BLaER1 treated with 17β-estradiol and CSF1 and Interleukin-3, amounts not matched to agents 10 nM and 100 nM (cell line): ENCODE measurements at regions not wholly inside any gene's neighbourhood (a gene's known extent, or its start where the extent isn't known, plus 50 kb on each side); places are given as distances from the start of the nearest gene placed in this dataset.

Experiments
- H3K27ac ChIP-seq, 11 experiments: shearing (Covaris generic); formaldehyde crosslinking; 2 replicates each; pipeline ENCODE4 v1.8.1; 2022
- H3K27me3 ChIP-seq, 11 experiments: shearing (Covaris generic); formaldehyde crosslinking; 2 replicates each; pipeline ENCODE4 v1.8.1; 2022
- H3K36me3 ChIP-seq, 11 experiments: shearing (Covaris generic); formaldehyde crosslinking; 2 replicates each; pipeline ENCODE4 v1.8.1; 2022
- H3K4me1 ChIP-seq, 10 experiments: shearing (Covaris generic); formaldehyde crosslinking; 2 replicates each; pipeline ENCODE4 v1.8.1; 2022
- H3K4me2 ChIP-seq, 11 experiments: shearing (Covaris generic); formaldehyde crosslinking; 2 replicates each; pipeline ENCODE4 v1.8.1; 2022
- H3K4me3 ChIP-seq, 10 experiments: shearing (Covaris generic); formaldehyde crosslinking; 2 replicates each; pipeline ENCODE4 v1.8.1; 2022
- H3K9ac ChIP-seq, 11 experiments: shearing (Covaris generic); formaldehyde crosslinking; 2 replicates each; pipeline ENCODE4 v1.8.1; 2022
- H3K9me3 ChIP-seq, 11 experiments: shearing (Covaris generic); formaldehyde crosslinking; replicated peaks in 1 of 11; 2 replicates each; pipeline ENCODE4 v1.8.1; 2022
- H4K20me1 ChIP-seq, 11 experiments: shearing (Covaris generic); formaldehyde crosslinking; 2 replicates each; pipeline ENCODE4 v1.8.1; 2022
- Cebpa-rat ChIP-seq, 11 experiments: shearing (Covaris generic); IDR thresholded peaks; 2 replicates each; pipeline ENCODE4 v1.8.1; 2022

DNA sequence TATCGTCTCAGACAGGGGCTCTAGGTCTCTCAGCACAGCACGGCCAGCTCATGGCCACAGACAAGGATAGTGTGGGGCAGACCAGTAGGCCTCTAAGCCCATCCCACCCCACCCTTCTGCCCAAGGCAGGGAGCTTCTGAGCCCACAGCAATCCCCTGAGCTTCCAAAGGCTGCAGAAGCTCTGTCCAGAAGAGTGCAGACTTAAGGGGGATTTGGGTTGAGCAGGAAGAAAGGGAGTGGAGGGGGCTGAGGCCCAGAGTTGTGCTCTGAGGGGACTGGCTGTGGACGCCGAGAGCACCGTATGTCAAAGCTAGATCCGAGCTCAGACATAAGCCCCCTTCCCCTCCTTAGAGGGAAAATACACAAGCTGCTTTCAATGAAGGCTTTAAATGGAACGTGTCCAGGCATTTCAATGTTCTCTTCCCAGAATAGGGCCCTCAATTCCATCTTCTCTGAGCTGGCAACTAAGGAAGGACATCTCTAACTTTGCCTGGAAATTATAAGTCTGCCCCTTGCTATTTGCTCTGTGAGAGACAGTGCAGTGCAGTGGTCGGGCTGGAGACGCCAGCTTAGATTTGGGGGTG, 116.4 kb upstream of the RPL38 start:
- no peak overlapping the region for H3K4me2 ChIP-seq
- H3K27me3 ChIP-seq: no peaks in the 10 kb centered on the region
- H3K4me3 ChIP-seq: no peak overlapping the region
- H3K9ac ChIP-seq: no peak overlapping the region
- no peak overlapping the region for H3K27ac ChIP-seq
- TF ChIP-seq Cebpa-rat (IDR thresholded peaks at IDR 0.05): no peak
- H3K36me3 ChIP-seq: no peaks in the 10 kb centered on the region
- H4K20me1 ChIP-seq: no peaks in the 10 kb centered on the region; a peak in 1 of 22 replicates
- peaks cover 0 to 21% (median 10%) of the 10 kb centered on the region in 11 experiments; a peak in 11 of 22 replicates for H3K9me3 ChIP-seq
- no peaks in the 10 kb centered on the region for H3K4me1 ChIP-seq

DNA sequence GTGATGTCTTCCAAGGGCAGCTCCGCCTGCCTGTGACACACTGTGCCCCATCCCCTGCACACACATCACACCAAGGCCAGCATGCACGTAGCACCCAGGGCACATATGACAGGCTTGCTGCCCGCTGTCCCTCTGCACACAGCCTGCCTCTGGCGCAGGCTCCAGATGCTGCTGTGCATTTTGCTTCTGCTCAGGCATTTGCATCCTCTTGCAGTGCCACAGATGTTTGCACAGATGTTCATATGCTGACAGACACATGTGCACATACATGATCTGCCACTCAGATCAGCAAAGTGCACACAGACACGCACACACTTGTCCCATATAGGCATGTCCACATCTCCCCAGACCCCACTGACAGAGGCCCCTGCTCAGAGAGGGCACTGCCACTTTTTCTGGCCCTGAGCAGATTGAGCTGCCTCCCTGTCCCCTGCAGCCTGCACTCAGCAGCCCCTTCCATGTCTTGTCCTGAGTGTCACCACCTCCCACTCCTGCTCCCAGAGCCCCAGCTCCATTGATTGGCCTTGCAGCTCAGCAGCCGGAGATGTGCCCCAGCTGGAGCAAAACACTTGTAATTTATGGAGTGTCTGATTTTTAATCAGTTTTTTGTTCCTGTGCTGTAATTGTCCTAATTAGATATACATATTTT, 115.1 kb upstream of the RPL38 start:
- TF ChIP-seq Cebpa-rat (IDR thresholded peaks at IDR 0.05): no peak
- no peak overlapping the region for H3K4me2 ChIP-seq
- peaks cover 0 to 25% (median 13%) of the 10 kb centered on the region in 11 experiments; a peak in 11 of 22 replicates for H3K9me3 ChIP-seq
- no peaks in the 10 kb centered on the region for H4K20me1 ChIP-seq
- no peaks in the 10 kb centered on the region for H3K4me1 ChIP-seq
- no peaks in the 10 kb centered on the region for H3K36me3 ChIP-seq
- H3K4me3 ChIP-seq: no peak overlapping the region
- H3K9ac ChIP-seq: no peak overlapping the region
- no peak overlapping the region for H3K27ac ChIP-seq
- H3K27me3 ChIP-seq: no peaks in the 10 kb centered on the region

DNA sequence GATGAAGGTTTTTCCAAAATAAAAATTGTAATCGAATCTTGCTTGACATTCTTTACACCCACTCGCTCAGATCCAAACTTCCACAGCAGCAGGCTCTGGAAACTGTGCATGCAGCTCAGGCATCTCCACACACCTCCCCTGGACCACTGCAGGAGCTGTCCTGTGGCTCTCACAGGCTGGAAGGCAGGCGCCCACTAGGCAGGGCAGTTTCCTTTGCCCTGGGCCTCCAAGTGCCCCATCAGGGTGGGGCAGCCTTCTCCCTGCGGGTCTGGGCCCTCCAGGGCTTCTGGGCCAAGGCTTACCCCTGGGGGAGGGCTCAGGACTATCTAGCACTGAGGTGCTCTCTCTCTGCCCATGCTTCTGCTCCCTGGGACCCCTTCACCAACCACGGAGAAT, 114.5 kb upstream of the RPL38 start:
- TF ChIP-seq Cebpa-rat (IDR thresholded peaks at IDR 0.05): no peak

DNA sequence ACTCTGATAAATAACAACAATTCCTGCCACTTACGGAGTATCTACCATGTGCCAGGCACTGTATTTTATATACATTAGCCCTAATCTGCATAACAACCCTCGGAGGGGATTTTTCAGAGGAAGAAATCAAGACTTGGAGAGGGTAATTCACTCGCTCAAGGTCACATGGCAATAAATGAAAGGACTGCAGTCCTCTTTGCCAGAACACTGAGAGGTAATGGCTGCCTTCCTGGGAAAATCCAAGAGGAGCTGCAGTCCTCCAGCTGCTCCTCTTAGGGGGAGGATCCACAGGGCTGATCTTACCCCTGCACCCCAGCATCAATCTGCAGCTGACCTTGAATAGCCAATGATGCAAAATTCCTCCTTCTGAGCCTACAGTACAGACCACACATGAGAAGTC, 114.1 kb upstream of the RPL38 start:
- H3K4me3 ChIP-seq: no peak overlapping the region
- no peak for TF ChIP-seq Cebpa-rat (IDR thresholded peaks at IDR 0.05)
- H3K4me1 ChIP-seq: no peaks in the 10 kb centered on the region
- H3K9ac ChIP-seq: no peak overlapping the region
- H3K27me3 ChIP-seq: no peaks in the 10 kb centered on the region
- H3K36me3 ChIP-seq: no peaks in the 10 kb centered on the region
- no peaks in the 10 kb centered on the region for H4K20me1 ChIP-seq
- H3K27ac ChIP-seq: no peak overlapping the region
- peaks cover 0 to 25% (median 13%) of the 10 kb centered on the region in 11 experiments; a peak in 11 of 22 replicates for H3K9me3 ChIP-seq
- no peak overlapping the region for H3K4me2 ChIP-seq

More for the DNA sequence above, 114.5 kb upstream of the RPL38 start:
- Histone ChIP-seq H3K4me1 (no peaks in the 10 kb centered on the region), H3K9me3 (peaks cover 0 to 25% (median 13%) of the 10 kb centered on the region in 11 experiments; a peak in 11 of 22 replicates), H3K27me3 (no peaks in the 10 kb centered on the region), H3K4me3 (no peak overlapping the region), H3K4me2 (no peak overlapping the region), H3K27ac (no peak overlapping the region), H3K36me3 (no peaks in the 10 kb centered on the region), H4K20me1 (no peaks in the 10 kb centered on the region), H3K9ac (no peak overlapping the region)

DNA sequence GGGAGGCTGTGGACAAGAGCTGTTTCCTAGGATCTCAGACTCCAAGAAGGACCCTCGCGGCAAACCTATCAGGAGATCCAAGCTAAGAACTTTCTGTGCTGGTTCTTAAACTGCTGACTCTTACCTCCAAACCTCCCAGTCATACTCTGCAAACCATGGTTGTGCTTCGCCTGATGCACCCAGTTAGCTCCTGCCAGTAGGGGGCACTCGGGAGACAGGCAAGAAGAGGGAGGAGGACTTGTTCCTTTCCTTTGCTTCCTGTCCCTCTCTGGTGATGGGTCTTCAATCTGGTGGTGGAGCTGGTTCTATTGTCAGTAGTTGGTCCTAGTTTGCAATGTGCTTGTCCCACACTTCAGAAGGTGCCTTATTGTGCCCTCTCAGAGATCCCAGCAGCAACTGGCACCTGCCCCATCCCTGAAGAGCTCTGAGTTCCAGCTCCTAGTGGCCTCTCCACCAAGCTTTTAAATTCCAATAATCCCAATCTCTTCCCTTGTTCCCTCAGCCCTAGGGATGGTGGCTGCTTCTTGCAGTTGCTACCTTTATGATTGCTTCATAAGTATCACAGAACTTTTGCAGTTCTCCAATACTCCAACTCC, 113.5 kb upstream of the RPL38 start:
- H3K9me3 ChIP-seq: peaks cover 0 to 22% (median 11%) of the 10 kb centered on the region in 11 experiments; a peak in 11 of 22 replicates
- no peak overlapping the region for H3K4me2 ChIP-seq
- no peak overlapping the region for H3K27ac ChIP-seq
- H3K36me3 ChIP-seq: no peaks in the 10 kb centered on the region
- H3K4me3 ChIP-seq: no peak overlapping the region
- no peaks in the 10 kb centered on the region for H3K4me1 ChIP-seq
- H3K9ac ChIP-seq: no peak overlapping the region
- TF ChIP-seq Cebpa-rat (IDR thresholded peaks at IDR 0.05): no peak
- H3K27me3 ChIP-seq: no peaks in the 10 kb centered on the region
- H4K20me1 ChIP-seq: no peaks in the 10 kb centered on the region

DNA sequence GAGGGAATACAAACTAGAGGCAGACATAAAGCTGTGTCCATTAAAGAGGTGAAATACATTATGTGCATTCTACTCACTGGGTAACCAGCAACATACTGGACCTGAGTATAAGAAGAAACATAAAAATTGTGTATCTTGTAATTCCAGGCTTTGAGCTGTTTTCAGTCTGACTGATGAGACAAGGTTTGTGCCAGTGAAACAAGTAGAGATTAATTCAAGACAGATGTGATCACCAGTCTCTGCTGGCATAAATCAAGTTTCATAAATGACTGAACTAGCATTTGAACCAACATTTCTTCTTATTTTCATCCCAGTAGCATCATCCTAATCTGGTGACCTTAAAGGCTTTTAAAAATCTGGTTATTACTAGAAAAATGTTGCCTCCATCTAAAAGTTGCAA, 108.8 kb upstream of the RPL38 start:
- no peak overlapping the region for H3K27ac ChIP-seq
- peaks cover 0 to 8% (median 0%) of the 10 kb centered on the region in 11 experiments; a peak in 4 of 22 replicates for H3K27me3 ChIP-seq
- H4K20me1 ChIP-seq: 0 out of 22 replicates have a peak, but pooled peaks cover 0 to 1% (median 0%) of the 10 kb centered on the region in 11 experiments
- peaks cover 0 to 13% (median 0%) of the 10 kb centered on the region in 11 experiments; a peak in 3 of 22 replicates for H3K9me3 ChIP-seq
- no peak overlapping the region for H3K9ac ChIP-seq
- no peak overlapping the region for H3K4me2 ChIP-seq
- H3K36me3 ChIP-seq: no peaks in the 10 kb centered on the region
- no peak for TF ChIP-seq Cebpa-rat (IDR thresholded peaks at IDR 0.05)
- H3K4me1 ChIP-seq: peaks cover 1 to 21% (median 10%) of the 10 kb centered on the region in 10 experiments
- H3K4me3 ChIP-seq: no peak overlapping the region

DNA sequence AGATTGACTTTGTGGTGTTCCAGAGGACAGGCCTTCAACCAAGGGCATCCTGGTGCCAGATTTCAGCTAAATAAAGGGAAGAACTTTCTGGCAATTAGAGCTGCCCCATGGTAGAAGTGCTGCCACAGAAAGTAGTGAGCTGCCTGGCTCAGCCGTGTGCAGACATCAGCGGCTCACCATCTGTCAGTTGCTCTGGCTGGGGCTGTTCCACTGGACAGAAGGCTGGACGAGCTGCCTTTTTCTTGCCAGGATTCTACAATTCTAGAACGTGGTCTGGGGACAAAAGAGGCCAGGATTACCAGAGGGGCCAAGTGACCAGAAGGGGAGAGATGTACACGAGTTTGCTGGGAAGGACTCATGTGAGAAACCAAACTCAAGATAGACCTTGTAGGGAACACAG, 107.0 kb upstream of the RPL38 start:
- peaks cover 0 to 19% (median 0%) of the 10 kb centered on the region in 11 experiments; a peak in 4 of 22 replicates for H3K27me3 ChIP-seq
- H3K27ac ChIP-seq: no peak overlapping the region
- H3K9ac ChIP-seq: no peak overlapping the region
- no peak for TF ChIP-seq Cebpa-rat (IDR thresholded peaks at IDR 0.05)
- no peak overlapping the region for H3K4me3 ChIP-seq
- H4K20me1 ChIP-seq: 0 out of 22 replicates have a peak, but pooled peaks cover 0 to 5% (median 0%) of the 10 kb centered on the region in 11 experiments
- H3K4me1 ChIP-seq: peaks cover 19 to 39% (median 28%) of the 10 kb centered on the region in 10 experiments
- H3K9me3 ChIP-seq: peaks cover 0 to 7% (median 0%) of the 10 kb centered on the region in 11 experiments; a peak in 3 of 22 replicates
- no peak overlapping the region for H3K4me2 ChIP-seq
- H3K36me3 ChIP-seq: no peaks in the 10 kb centered on the region

DNA sequence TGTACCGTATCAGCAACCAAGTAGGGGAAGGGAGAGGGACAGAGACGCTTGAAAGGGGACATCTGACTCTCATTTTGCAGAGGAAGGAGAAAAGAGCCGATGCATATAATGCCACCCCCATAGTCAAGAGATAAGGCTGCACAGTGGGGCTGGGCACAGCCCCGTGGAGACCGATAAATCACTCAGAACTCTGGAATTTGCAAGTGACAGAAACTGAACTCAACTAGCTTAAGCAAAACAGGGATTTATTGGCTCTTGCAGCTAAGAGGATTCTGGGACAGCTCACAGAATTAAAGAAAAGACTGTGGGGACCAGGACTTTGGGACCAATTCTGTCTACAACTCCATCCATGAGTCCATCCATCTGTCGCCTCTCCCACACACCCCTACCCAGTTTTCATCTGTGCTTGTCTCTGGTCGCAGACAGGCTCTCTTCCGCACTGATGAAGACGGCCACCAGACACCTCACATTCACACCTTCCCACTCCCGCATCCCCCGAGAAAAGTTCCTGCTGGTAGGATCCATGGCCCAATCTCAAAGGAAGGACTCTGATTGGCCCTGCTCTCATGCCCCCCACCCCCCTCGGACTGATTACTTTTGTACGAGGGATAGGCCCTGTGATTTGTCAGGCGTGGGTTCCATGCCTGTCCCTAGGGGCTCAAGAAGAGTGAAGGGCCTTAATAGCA, 105.9 kb upstream of the RPL38 start:
- TF ChIP-seq Cebpa-rat (IDR thresholded peaks at IDR 0.05): no peak
- H3K9ac ChIP-seq: no peak overlapping the region
- H4K20me1 ChIP-seq: 0 out of 22 replicates have a peak, but pooled peaks cover 0 to 5% (median 0%) of the 10 kb centered on the region in 11 experiments
- H3K27ac ChIP-seq: no peak overlapping the region
- peaks cover 31 to 50% (median 39%) of the 10 kb centered on the region in 10 experiments for H3K4me1 ChIP-seq
- peak overlapping the region in 7 of 11 experiments; percentile 11 to 95 (median 85); a peak in 8 of 22 replicates for H3K4me2 ChIP-seq
- no peak overlapping the region for H3K4me3 ChIP-seq
- H3K27me3 ChIP-seq: peaks cover 0 to 30% (median 0%) of the 10 kb centered on the region in 11 experiments; a peak in 5 of 22 replicates
- 0 out of 22 replicates have a peak, but pooled peaks cover 0 to 5% (median 0%) of the 10 kb centered on the region in 11 experiments for H3K9me3 ChIP-seq
- H3K36me3 ChIP-seq: no peaks in the 10 kb centered on the region
